ENCODE measurements at regions not wholly inside any gene's neighbourhood (a gene's known extent, or its start where the extent isn't known, plus 50 kb on each side); places are given as distances from the start of the nearest gene placed in this dataset.

DNA sequence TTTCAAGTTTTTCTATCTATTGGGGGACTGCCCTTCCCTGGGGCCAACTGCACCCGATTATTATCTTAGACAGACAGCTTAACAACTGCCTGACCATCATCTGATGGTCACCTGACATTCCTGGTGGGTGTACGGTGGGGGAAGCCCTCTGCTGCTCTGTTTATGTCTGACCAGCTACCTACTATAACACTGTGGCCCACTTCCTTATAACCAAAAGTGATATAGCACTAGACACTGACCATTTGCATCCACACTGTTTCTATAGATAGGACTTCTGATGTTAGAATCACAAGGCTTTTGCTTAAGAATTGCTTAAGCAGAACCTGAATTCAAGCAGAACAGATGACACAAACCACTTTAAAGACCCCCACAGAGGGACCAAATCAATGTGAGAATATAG is 110.5 kb upstream of the RAI14 start:
- BruUV-seq (replicated peaks) = no TSS peak
- no peak overlapping the region for H2AFZ ChIP-seq (ENCODE audit: low read depth, low read length)
- no peak for FAIRE-seq
- intact Hi-C loops (cut with micrococcal nuclease) = no loop called here
- no peaks in the 10 kb centered on the region for H3K79me2 ChIP-seq (ENCODE audit: control insufficient read depth, insufficient read depth, low read length)
- H3K4me3 ChIP-seq (replicated peaks in 1 of 3; ENCODE audit: insufficient read depth in 1 of 3, low read depth in 1 of 3, low read length in 3 of 3) = no peak overlapping the region
- no peaks in the 10 kb centered on the region for H3K4me1 ChIP-seq (ENCODE audit: control insufficient read depth, extremely low read depth, insufficient read depth, low read length)
- H4K20me1 ChIP-seq (replicated peaks; ENCODE audit: control insufficient read depth, extremely low read depth, insufficient read depth, low read length) = no peaks in the 10 kb centered on the region
- dilution Hi-C loops (cut with MboI; ENCODE audit: extremely low pct_ligation_motif_present, low sequenced_read_pairs) = no loop called here
- H3K27ac ChIP-seq (ENCODE audit: insufficient read depth, low read depth, low read length) = no peak overlapping the region
- H3K36me3 ChIP-seq (ENCODE audit: control insufficient read depth in 2 of 2, extremely low read depth in 1 of 2, insufficient read depth in 2 of 2, low read length in 2 of 2) = no peaks in the 10 kb centered on the region
- POLR2A ChIA-PET = no interaction called here
- TF ChIP-seq JUN (IDR thresholded peaks at IDR 0.05; ENCODE audit: borderline replicate concordance, insufficient read depth, insufficient read length, low read depth) (no peak), GATA2 (IDR thresholded peaks at IDR 0.05; ENCODE audit: insufficient read depth, insufficient read length, low read depth, low read length) (no peak), POLR2AphosphoS5 (IDR thresholded peaks at IDR 0.05; ENCODE audit: insufficient read depth, low read depth, low read length) (no peak), POLR2A (IDR thresholded peaks at IDR 0.05; ENCODE audit: low read depth, low read length) (no peak), MYC (IDR thresholded peaks at IDR 0.05; ENCODE audit: low read depth, low read length) (no peak), EZH2 (IDR thresholded peaks at IDR 0.05; ENCODE audit: borderline replicate concordance, low read depth, low read length, severe bottlenecking) (no peak), FOS (IDR thresholded peaks at IDR 0.05; ENCODE audit: borderline replicate concordance, insufficient read depth, low read length) (no peak)
- TF ChIP-seq, protein P1, sequence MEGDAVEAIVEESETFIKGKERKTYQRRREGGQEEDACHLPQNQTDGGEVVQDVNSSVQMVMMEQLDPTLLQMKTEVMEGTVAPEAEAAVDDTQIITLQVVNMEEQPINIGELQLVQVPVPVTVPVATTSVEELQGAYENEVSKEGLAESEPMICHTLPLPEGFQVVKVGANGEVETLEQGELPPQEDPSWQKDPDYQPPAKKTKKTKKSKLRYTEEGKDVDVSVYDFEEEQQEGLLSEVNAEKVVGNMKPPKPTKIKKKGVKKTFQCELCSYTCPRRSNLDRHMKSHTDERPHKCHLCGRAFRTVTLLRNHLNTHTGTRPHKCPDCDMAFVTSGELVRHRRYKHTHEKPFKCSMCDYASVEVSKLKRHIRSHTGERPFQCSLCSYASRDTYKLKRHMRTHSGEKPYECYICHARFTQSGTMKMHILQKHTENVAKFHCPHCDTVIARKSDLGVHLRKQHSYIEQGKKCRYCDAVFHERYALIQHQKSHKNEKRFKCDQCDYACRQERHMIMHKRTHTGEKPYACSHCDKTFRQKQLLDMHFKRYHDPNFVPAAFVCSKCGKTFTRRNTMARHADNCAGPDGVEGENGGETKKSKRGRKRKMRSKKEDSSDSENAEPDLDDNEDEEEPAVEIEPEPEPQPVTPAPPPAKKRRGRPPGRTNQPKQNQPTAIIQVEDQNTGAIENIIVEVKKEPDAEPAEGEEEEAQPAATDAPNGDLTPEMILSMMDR (IDR thresholded peaks at IDR 0.05; ENCODE audit: extremely low read depth in 1 of 2, insufficient read depth in 1 of 2, low read depth in 1 of 2, low read length in 2 of 2) = no peak
- TF ChIP-seq, protein P2, sequence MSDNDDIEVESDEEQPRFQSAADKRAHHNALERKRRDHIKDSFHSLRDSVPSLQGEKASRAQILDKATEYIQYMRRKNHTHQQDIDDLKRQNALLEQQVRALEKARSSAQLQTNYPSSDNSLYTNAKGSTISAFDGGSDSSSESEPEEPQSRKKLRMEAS (IDR thresholded peaks at IDR 0.05; ENCODE audit: insufficient read depth, insufficient read length) = no peak
- H3K9me1 ChIP-seq (replicated peaks; ENCODE audit: control insufficient read depth, extremely low read depth, insufficient read depth, low read length) = no peaks in the 10 kb centered on the region
- H3K9ac ChIP-seq (replicated peaks; ENCODE audit: extremely low read depth, insufficient read depth, low read length) = no peak overlapping the region
- no peaks in the 10 kb centered on the region for H3K27me3 ChIP-seq (ENCODE audit: control insufficient read depth in 2 of 2, insufficient read depth in 2 of 2, low read length in 2 of 2)
- no peak for DNase-seq (ENCODE audit: low read depth, low spot score)
- no peaks in the 10 kb centered on the region for H3K9me3 ChIP-seq (replicated peaks; ENCODE audit: control insufficient read depth, insufficient read depth, low read length)
- no peak overlapping the region for H3K4me2 ChIP-seq (ENCODE audit: insufficient read depth, low read length)
- CTCF ChIA-PET = no interaction called here
